OCI-LY7 (cell line): ENCODE measurements at regions not wholly inside any gene's neighbourhood (a gene's known extent, or its start where the extent isn't known, plus 50 kb on each side); places are given as distances from the start of the nearest gene placed in this dataset.

ENCODE experiments used
- BruUV-seq: library from RNA; stranded (reverse); fragments of 400-500 nt; replicated peaks from 2 replicates; lab custom pipeline; 2021; lab: Mats Ljungman, UMichigan
- CTCF ChIA-PET: fragments of 300-600 bp; sonication (Branson Sonifier 250); formaldehyde crosslinking; loops from one replicate; lab custom pipeline; 2022; ENCODE audit warnings: antibody characterized with exemption; ENCODE audit not compliant: unreplicated experiment; lab: Charles Lee
- POLR2A ChIA-PET: fragments of 300-600 bp; sonication (Branson Sonifier 250); formaldehyde crosslinking; loops from one replicate; lab custom pipeline; 2022; ENCODE audit warnings: antibody characterized with exemption; lab: Charles Lee
- DNase-seq: peaks from one replicate; pipeline ENCODE4 v3.0.0-alpha.2; 2015; ENCODE audit warnings: low spot score
- H2AFZ ChIP-seq: fragments of 200-600 bp; sonication (generic), shearing (Covaris generic); 2 replicates; pipeline ENCODE4 v1.6.1; 2014; ENCODE audit warnings: mild to moderate bottlenecking, antibody characterized with exemption, low read length, moderate library complexity
- H3K27ac ChIP-seq: fragments of 200-600 bp; sonication (generic); 2 replicates; pipeline ENCODE4 v1.5.1; 2014; ENCODE audit warnings: mixed run types, low read depth, mild to moderate bottlenecking, moderate library complexity, low read length, inconsistent platforms; ENCODE audit not compliant: poor library complexity, severe bottlenecking
- H3K36me3 ChIP-seq: fragments of 200-600 bp; sonication (generic); 2 replicates; pipeline ENCODE4 v1.6.1; 2014; ENCODE audit warnings: mild to moderate bottlenecking, antibody characterized with exemption, low read length, moderate library complexity, mixed read lengths; ENCODE audit not compliant: insufficient read depth
- H3K4me1 ChIP-seq: fragments of 200-600 bp; sonication (generic); 2 replicates; pipeline ENCODE4 v1.5.1; 2014; ENCODE audit warnings: mild to moderate bottlenecking, low read length; ENCODE audit not compliant: insufficient read depth, poor library complexity, severe bottlenecking
- H3K4me2 ChIP-seq: fragments of 200-600 bp; sonication (generic); 2 replicates; pipeline ENCODE4 v1.6.1; 2014; ENCODE audit warnings: mild to moderate bottlenecking, low read length
- H3K4me3 ChIP-seq: fragments of 200-600 bp; sonication (generic); 2 replicates; pipeline ENCODE4 v1.5.1; 2014; ENCODE audit warnings: mild to moderate bottlenecking, low read depth, low read length; ENCODE audit not compliant: poor library complexity, severe bottlenecking
- H3K79me2 ChIP-seq: fragments of 200-600 bp; sonication (generic); 2 replicates; pipeline ENCODE4 v1.6.1; 2016; ENCODE audit warnings: low read depth, mild to moderate bottlenecking, low read length, moderate library complexity, mixed read lengths; ENCODE audit not compliant: insufficient read depth
- H3K9me2 ChIP-seq: fragments of 200-600 bp; sonication (generic); 2 replicates; pipeline ENCODE4 v1.6.1; 2016; ENCODE audit warnings: mild to moderate bottlenecking, low read length, mixed read lengths; ENCODE audit not compliant: insufficient read depth
- H3K9me3 ChIP-seq: fragments of 200-600 bp; sonication (generic); 2 replicates; pipeline ENCODE4 v1.6.1; 2014; ENCODE audit warnings: mild to moderate bottlenecking, mixed run types, low read length, mixed read lengths
- H4K20me1 ChIP-seq: fragments of 200-600 bp; sonication (generic); 2 replicates; pipeline ENCODE4 v1.6.1; 2014; ENCODE audit warnings: mild to moderate bottlenecking, antibody characterized with exemption, low read length, moderate library complexity, mixed read lengths; ENCODE audit not compliant: insufficient read depth
- CTCF ChIP-seq: fragments of 200-600 bp; sonication (generic); conservative IDR thresholded peaks from 2 replicates; pipeline ENCODE4 v1.5.1; 2014; ENCODE audit warnings: mild to moderate bottlenecking, antibody characterized with exemption, low read length, moderate library complexity, mixed read lengths
- EZH2phosphoT487 ChIP-seq: fragments of 200-600 bp; sonication (generic); IDR thresholded peaks from 2 replicates; pipeline ENCODE4 v1.6.1; 2018; ENCODE audit warnings: low read depth, borderline replicate concordance, mild to moderate bottlenecking, mixed run types, antibody characterized with exemption, low read length, moderate library complexity, mixed read lengths
- intact Hi-C: fragments of 100-400 bp; cut with micrococcal nuclease; formaldehyde crosslinking; loops from one replicate; pipeline ENCODE4 v1.10.0; 2022; ENCODE audit not compliant: unreplicated experiment

GRCh38 chr6:2354138-2354491 is 108.7 kb upstream of the GMDS start:
- no peaks in the 10 kb centered on the region for H3K79me2 ChIP-seq
- H3K4me3 ChIP-seq: no peak overlapping the region
- H3K9me3 ChIP-seq: no peaks in the 10 kb centered on the region
- ChIA-PET POLR2A (interaction anchor here (0.6 kb wide), 1 partner anchor 94 kb away, joined by 4 read pairs; no protein-coding TSS in a partner anchor), CTCF (no interaction called here)
- intact Hi-C loops: loop anchor here (1.0 to 2.0 kb wide), 3 partner anchors 145 to 757 kb away; no protein-coding TSS in a partner anchor
- no peaks in the 10 kb centered on the region for H3K36me3 ChIP-seq
- H3K4me1 ChIP-seq: no peaks in the 10 kb centered on the region
- no peak overlapping the region for H2AFZ ChIP-seq
- 0 out of 2 replicates have a peak, but pooled peaks cover 6% of the 10 kb centered on the region for H4K20me1 ChIP-seq
- no peak for DNase-seq
- BruUV-seq: no TSS peak
- H3K9me2 ChIP-seq: no peaks in the 10 kb centered on the region
- H3K27ac ChIP-seq: no peak overlapping the region
- TF ChIP-seq EZH2phosphoT487: no peak
- peak; percentile 52; the same call in 1 of the 2 replicates for TF ChIP-seq CTCF
- no peak overlapping the region for H3K4me2 ChIP-seq

- peak; percentile 55 for DNase-seq
- Histone ChIP-seq H3K4me1 (no peaks in the 10 kb centered on the region), H3K9me2 (no peaks in the 10 kb centered on the region), H3K9me3 (no peaks in the 10 kb centered on the region), H4K20me1 (0 out of 2 replicates have a peak, but pooled peaks cover 6% of the 10 kb centered on the region), H3K36me3 (no peaks in the 10 kb centered on the region), H3K4me2 (no peak overlapping the region), H3K4me3 (no peak overlapping the region), H3K79me2 (no peaks in the 10 kb centered on the region), H2AFZ (no peak overlapping the region), H3K27ac (no peak overlapping the region)
- no TSS peak for BruUV-seq
- no peak for TF ChIP-seq EZH2phosphoT487
- TF ChIP-seq CTCF: peak; percentile 94
- POLR2A ChIA-PET: interaction anchor here (0.6 kb wide), 1 partner anchor 94 kb away, joined by 4 read pairs; no protein-coding TSS in a partner anchor
- CTCF ChIA-PET: no interaction called here
- intact Hi-C loops: loop anchor here (1.0 to 2.0 kb wide), 3 partner anchors 144 to 757 kb away; no protein-coding TSS in a partner anchor
Measured at GRCh38 chr6:2353412-2354137, 108.2 kb upstream of the GMDS start.
